ENCODE measurements at regions not wholly inside any gene's neighbourhood (a gene's known extent, or its start where the extent isn't known, plus 50 kb on each side); places are given as distances from the start of the nearest gene placed in this dataset.

DNA sequence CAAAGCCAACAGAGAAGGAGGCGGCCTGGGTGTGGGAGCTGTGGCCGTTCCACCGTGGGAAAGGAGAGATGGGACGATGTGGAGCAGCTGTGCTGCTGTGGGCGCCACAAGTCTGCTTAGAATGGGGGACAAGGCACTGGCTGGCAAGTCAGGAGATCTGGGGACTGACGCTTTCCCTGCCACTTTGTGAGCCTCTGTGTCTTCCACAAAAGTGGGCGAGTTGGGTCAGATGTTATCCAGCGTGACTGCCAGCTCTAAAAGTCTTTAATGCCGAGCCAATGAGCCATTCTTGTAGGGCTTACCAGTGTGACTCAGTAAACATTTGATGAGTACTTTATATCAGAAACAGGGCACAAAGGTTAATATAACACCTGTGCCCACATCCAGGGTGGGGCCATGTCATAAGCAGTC is 113.6 kb upstream of the MGAT5 start:
- TF ChIP-seq, protein P1, sequence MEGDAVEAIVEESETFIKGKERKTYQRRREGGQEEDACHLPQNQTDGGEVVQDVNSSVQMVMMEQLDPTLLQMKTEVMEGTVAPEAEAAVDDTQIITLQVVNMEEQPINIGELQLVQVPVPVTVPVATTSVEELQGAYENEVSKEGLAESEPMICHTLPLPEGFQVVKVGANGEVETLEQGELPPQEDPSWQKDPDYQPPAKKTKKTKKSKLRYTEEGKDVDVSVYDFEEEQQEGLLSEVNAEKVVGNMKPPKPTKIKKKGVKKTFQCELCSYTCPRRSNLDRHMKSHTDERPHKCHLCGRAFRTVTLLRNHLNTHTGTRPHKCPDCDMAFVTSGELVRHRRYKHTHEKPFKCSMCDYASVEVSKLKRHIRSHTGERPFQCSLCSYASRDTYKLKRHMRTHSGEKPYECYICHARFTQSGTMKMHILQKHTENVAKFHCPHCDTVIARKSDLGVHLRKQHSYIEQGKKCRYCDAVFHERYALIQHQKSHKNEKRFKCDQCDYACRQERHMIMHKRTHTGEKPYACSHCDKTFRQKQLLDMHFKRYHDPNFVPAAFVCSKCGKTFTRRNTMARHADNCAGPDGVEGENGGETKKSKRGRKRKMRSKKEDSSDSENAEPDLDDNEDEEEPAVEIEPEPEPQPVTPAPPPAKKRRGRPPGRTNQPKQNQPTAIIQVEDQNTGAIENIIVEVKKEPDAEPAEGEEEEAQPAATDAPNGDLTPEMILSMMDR (IDR thresholded peaks at IDR 0.05) = no peak
- intact Hi-C loops (cut with DNase I) = no loop called here
- Histone ChIP-seq H3K27me3 (ENCODE audit: insufficient read depth in 3 of 3, low read length in 2 of 3) (peaks cover 0 to 19% (median 0%) of the 10 kb centered on the region in 3 donors), H3K4me3 (no peak overlapping the region), H3K36me3 (ENCODE audit: insufficient read depth in 1 of 2, low read depth in 1 of 2) (no peaks in the 10 kb centered on the region), H3K27ac (no peak overlapping the region), H3K4me1 (peaks cover 41% of the 10 kb centered on the region), H3K9me3 (no peaks in the 10 kb centered on the region)
- DNase-seq (no peak), ATAC-seq (peak; percentile 26 to 64 (median 42))
- WGBS, 3 donors = 39 to 49% (median 39%) methylated on average over 9 of the region's 9 CpGs

DNA sequence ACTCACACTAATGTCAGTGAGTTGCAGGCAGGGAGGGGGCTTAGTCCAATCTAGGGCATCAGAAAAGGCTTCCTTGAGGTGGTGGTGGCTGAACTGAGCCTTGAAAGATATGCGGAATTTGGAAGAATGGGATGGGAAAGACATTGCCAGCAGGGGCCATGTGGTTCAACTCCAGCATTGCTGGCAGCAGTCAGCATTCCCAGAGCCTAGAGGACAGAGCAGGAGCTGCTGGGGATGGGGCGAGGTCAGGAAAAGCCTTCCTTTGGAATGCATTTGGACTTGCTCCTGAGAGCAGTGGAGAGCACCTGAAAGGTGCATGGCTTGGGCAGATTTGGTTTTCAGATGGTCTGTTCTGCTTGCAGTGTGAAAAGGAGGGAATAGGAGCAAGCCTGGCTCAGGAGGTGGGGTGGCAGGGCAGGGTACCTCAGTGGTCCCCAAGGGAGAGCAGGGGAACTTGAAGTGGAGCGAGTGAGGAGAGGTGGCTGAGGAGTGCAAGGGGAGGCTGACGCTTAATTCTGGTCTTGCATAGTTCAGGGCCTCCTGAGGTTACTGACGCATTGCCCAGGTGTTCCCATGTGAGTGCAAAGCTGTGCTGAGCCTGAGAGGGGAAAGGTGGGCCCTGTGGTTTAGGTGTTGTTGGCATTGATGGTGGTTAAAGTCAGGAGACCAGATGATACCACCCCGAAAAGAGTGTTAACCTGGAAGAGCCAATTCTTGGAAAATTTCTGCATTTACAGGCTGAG is 112.1 kb upstream of the MGAT5 start:
- Histone ChIP-seq H3K36me3 (ENCODE audit: insufficient read depth in 1 of 2, low read depth in 1 of 2) (no peaks in the 10 kb centered on the region), H3K27ac (no peak overlapping the region), H3K4me1 (peaks cover 40% of the 10 kb centered on the region), H3K27me3 (ENCODE audit: insufficient read depth in 3 of 3, low read length in 2 of 3) (peaks cover 0 to 7% (median 0%) of the 10 kb centered on the region in 3 donors), H3K4me3 (no peak overlapping the region), H3K9me3 (no peaks in the 10 kb centered on the region)
- 91 to 96% (median 94%) methylated on average over 6 of the region's 6 CpGs for WGBS, 3 donors
- ATAC-seq = no peak
- TF ChIP-seq, protein P1 (IDR thresholded peaks at IDR 0.05) = no peak
- no peak for DNase-seq
- intact Hi-C loops (cut with DNase I) = no loop called here

DNA sequence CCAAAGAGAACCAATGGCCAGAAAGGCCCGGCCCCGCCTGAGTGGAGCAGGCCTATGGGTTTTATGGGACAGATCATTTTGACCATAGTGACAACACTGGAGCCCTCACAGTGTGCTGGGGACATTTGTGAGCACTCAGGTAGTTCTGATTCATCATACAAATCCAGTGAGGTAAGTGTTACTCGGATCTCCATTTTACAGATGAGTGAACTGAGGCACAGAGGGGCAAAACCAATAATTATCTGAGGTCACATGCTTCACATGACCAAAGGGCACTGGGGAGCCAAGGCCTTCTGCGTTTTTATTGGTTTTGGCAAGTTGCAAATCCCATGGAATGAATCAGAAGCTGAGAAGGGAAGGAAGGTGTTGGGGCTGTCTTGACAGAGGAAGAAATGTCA is 111.5 kb upstream of the MGAT5 start:
- ATAC-seq = no peak
- no peak overlapping the region for H3K27ac ChIP-seq
- intact Hi-C loops (cut with DNase I) = no loop called here
- no peaks in the 10 kb centered on the region for H3K36me3 ChIP-seq (ENCODE audit: insufficient read depth in 1 of 2, low read depth in 1 of 2)
- no peak overlapping the region for H3K4me3 ChIP-seq
- DNase-seq = no peak
- H3K9me3 ChIP-seq = no peaks in the 10 kb centered on the region
- H3K27me3 ChIP-seq (ENCODE audit: insufficient read depth in 3 of 3, low read length in 2 of 3) = peaks cover 0 to 7% (median 0%) of the 10 kb centered on the region in 3 donors
- TF ChIP-seq, protein P1 (IDR thresholded peaks at IDR 0.05) = no peak
- H3K4me1 ChIP-seq = peaks cover 36% of the 10 kb centered on the region
- 82 to 86% (median 83%) methylated on average over 4 of the region's 4 CpGs for WGBS, 3 donors

DNA sequence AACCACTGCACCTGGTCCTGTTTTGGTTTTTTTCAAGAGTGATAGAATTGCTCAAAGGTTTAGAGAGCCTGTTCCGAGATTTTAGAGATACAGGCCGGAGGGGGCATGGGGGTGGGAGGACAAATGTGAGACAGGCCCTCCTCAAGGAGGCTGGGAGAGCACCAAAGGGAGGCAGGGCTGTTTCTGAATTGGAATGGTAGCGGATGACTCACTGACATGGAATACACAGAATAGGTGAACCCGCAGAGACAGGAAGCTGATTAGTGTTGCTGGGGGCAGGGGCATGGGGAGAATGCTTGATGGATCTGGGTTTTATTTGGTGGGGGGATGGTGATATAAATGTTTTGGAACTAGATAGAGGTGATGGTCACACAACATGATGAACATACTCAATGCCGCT is 111.0 kb upstream of the MGAT5 start:
- DNase-seq = no peak
- Histone ChIP-seq H3K27me3 (ENCODE audit: insufficient read depth in 3 of 3, low read length in 2 of 3) (peaks cover 0 to 7% (median 0%) of the 10 kb centered on the region in 3 donors), H3K27ac (no peak overlapping the region), H3K36me3 (ENCODE audit: insufficient read depth in 1 of 2, low read depth in 1 of 2) (no peaks in the 10 kb centered on the region), H3K4me3 (no peak overlapping the region), H3K9me3 (no peaks in the 10 kb centered on the region), H3K4me1 (peaks cover 31% of the 10 kb centered on the region)
- no peak for ATAC-seq
- TF ChIP-seq, protein P1 (IDR thresholded peaks at IDR 0.05) = no peak
- 94 to 96% (median 95%) methylated on average over 5 of the region's 5 CpGs for WGBS, 3 donors
- intact Hi-C loops (cut with DNase I) = no loop called here

DNA sequence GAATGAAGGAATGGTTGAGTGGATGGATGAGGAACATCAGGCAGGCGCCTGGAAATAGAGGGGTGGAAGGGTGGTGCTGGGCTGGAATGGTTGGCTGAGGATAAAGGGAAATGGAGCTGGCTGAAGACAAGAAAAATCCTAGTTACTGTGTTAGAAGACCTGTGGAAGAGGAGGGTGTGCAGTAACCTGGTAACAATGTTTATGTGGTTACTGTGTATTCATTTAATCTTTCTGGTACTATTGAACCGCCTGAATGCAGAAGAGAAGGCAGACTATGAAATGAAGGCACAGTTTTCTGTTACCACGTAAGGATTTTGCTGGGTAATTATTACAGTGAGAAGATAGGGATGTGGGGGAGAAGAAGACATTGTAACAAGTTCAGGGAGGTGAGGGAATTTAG is 110.3 kb upstream of the MGAT5 start:
- no peak for DNase-seq
- no peak overlapping the region for H3K4me3 ChIP-seq
- peaks cover 25% of the 10 kb centered on the region for H3K4me1 ChIP-seq
- intact Hi-C loops (cut with DNase I) = no loop called here
- TF ChIP-seq, protein P1 (IDR thresholded peaks at IDR 0.05) = no peak
- ATAC-seq = no peak
- H3K27me3 ChIP-seq (ENCODE audit: insufficient read depth in 3 of 3, low read length in 2 of 3) = peaks cover 0 to 7% (median 0%) of the 10 kb centered on the region in 3 donors
- no peaks in the 10 kb centered on the region for H3K36me3 ChIP-seq (ENCODE audit: insufficient read depth in 1 of 2, low read depth in 1 of 2)
- no peaks in the 10 kb centered on the region for H3K9me3 ChIP-seq
- whole genome bisulfite sequencing, 3 donors = 93 to 98% (median 97%) methylated on average over 3 of the region's 3 CpGs
- no peak overlapping the region for H3K27ac ChIP-seq

Data from psoas muscle (tissue), 7 donors.